PC-9 (cell line): ENCODE measurements at regions not wholly inside any gene's neighbourhood (a gene's known extent, or its start where the extent isn't known, plus 50 kb on each side); places are given as distances from the start of the nearest gene placed in this dataset.

Experiments used
- CTCF ChIP-seq: fragments of 200-600 bp; sonication (generic); conservative IDR thresholded peaks from 2 replicates; pipeline ENCODE4 v1.6.1; 2017; ENCODE audit warnings: mixed run types, antibody characterized with exemption, mild to moderate bottlenecking, moderate library complexity
- EZH2 ChIP-seq: fragments of 200-600 bp; sonication (generic); IDR thresholded peaks from 2 replicates; pipeline ENCODE4 v1.8.0; 2017; ENCODE audit warnings: antibody characterized with exemption, low read depth

GRCh38 chr16:5793556-5793955 lies 696.0 kb upstream of the EEF2KMT start:
- TF ChIP-seq CTCF (no peak), EZH2 (no peak)
